Right atrium auricular region (tissue), 2 donors: ENCODE measurements at regions not wholly inside any gene's neighbourhood (a gene's known extent, or its start where the extent isn't known, plus 50 kb on each side); places are given as distances from the start of the nearest gene placed in this dataset.

Experiments
- DNase-seq: peaks from one replicate; pipeline ENCODE4 v3.0.0-alpha.2; 2019; ENCODE audit warnings: low spot score
- H3K27ac ChIP-seq, 2 donors: fragments of 200-600 bp; sonication (generic); 1 replicate in 1 of 2; 2 replicates in 1 of 2; pipeline ENCODE4 v1.5.1; 2016 to 2019
- H3K27me3 ChIP-seq, 2 donors: fragments of 200-600 bp; sonication (generic); one replicate each; pipeline versions ENCODE4 v1.5.1 to v1.6.0; 2017 to 2019
- H3K36me3 ChIP-seq: fragments of 200-600 bp; sonication (generic); one replicate; pipeline ENCODE4 v1.5.1; 2016
- H3K4me1 ChIP-seq, 2 donors: fragments of 200-600 bp; sonication (generic); one replicate each; pipeline versions ENCODE4 v1.5.1 to v1.6.0; 2017 to 2019
- H3K4me3 ChIP-seq, 2 donors: fragments of 200-600 bp; sonication (generic); 1 replicate in 1 of 2; 2 replicates in 1 of 2; pipeline ENCODE4 v1.5.1; 2017 to 2019; ENCODE audit warnings: mild to moderate bottlenecking in 1 of 2, moderate library complexity in 1 of 2
- H3K9me3 ChIP-seq, 2 donors: fragments of 200-600 bp; sonication (generic); one replicate each; pipeline ENCODE4 v1.5.1; 2019
- TF ChIP-seq, protein P1 (sequence below), 2 donors: fragments of 200-600 bp; sonication (generic); IDR thresholded peaks; one replicate each; pipeline ENCODE4 v1.5.1; 2019; ENCODE audit warnings: antibody characterized with exemption in 2 of 2

DNA sequence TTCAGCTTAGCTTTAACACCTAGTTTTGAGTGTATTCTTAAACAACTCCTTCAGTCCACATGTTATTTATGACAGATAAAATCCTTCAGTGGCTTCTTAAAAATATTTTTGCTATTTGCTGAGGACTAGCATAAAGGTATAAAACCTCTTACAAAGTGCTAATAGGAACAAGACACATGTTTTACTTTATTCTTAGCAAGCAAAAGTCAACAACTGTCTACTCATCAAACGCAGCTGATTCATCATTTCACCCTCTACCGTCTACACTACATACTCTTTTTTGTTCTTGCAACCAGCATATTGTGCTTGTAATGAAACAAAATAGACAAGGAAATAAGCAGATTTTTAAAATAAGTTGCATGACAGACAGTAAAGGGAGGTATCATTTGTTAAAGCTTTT, 319.7 kb downstream of the SNX13 start:
- no peaks in the 10 kb centered on the region for H3K36me3 ChIP-seq

DNA sequence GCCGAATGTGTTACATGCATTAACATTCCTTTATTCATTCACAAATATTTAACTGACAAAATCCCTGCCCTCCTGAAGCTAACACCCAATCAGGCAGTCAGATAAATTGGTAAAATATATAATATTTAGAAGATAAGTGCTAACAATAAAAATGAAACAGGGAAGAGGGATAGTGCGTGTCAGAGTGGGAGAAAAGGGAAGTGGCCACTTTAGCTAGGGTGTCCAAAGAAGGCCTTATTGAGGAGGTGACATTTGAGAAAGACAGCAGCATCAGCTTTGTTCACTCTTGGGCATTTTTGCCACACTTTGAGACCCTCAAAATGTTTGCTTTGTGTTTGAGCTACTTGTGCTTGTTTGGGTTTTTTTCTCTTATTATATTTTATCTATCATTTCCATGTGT, 317.8 kb downstream of the SNX13 start:
- H3K9me3 ChIP-seq = no peaks in the 10 kb centered on the region
- H3K27me3 ChIP-seq = no peaks in the 10 kb centered on the region
- TF ChIP-seq, protein P1, sequence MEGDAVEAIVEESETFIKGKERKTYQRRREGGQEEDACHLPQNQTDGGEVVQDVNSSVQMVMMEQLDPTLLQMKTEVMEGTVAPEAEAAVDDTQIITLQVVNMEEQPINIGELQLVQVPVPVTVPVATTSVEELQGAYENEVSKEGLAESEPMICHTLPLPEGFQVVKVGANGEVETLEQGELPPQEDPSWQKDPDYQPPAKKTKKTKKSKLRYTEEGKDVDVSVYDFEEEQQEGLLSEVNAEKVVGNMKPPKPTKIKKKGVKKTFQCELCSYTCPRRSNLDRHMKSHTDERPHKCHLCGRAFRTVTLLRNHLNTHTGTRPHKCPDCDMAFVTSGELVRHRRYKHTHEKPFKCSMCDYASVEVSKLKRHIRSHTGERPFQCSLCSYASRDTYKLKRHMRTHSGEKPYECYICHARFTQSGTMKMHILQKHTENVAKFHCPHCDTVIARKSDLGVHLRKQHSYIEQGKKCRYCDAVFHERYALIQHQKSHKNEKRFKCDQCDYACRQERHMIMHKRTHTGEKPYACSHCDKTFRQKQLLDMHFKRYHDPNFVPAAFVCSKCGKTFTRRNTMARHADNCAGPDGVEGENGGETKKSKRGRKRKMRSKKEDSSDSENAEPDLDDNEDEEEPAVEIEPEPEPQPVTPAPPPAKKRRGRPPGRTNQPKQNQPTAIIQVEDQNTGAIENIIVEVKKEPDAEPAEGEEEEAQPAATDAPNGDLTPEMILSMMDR (IDR thresholded peaks at IDR 0.05) = no peak
- H3K36me3 ChIP-seq = no peaks in the 10 kb centered on the region
- H3K4me1 ChIP-seq = no peaks in the 10 kb centered on the region
- no peak for DNase-seq
- no peak overlapping the region for H3K27ac ChIP-seq
- no peak overlapping the region for H3K4me3 ChIP-seq

More for the DNA sequence above, 319.7 kb downstream of the SNX13 start:
- Histone ChIP-seq H3K27me3 (no peaks in the 10 kb centered on the region), H3K9me3 (no peaks in the 10 kb centered on the region), H3K27ac (no peak overlapping the region), H3K4me3 (no peak overlapping the region), H3K4me1 (no peaks in the 10 kb centered on the region)
- TF ChIP-seq, protein P1 (IDR thresholded peaks at IDR 0.05) = no peak
- no peak for DNase-seq

DNA sequence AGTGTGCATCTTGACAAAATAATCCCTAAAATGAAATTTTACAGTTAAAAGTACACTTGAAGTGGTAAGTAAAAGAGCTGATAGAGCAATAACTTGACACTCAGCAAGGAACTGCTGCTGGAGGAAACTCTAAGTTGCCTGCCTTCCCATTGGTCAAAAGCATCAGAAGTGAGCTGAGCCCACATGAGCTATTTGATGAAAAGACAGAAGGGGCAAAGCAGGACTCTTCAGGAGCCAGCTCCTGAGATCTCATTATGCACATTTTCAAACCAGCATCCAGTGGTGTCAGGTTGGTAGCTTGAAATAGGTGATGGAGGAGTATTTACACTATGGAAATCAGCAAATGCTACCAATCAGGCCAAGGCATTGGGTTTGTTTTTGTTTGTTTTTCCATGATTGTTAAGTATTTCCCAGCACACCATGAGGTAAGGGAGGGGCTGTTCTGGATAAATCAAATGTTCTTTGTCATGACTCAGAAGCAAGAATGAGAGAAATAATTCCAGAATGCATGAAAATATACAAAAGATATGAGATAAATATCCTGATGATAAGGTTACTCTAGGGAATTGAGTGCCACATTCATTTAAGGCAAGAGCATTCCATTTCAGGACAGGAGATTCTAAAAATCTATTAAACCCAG, 316.6 kb downstream of the SNX13 start:
- TF ChIP-seq, protein P1 (IDR thresholded peaks at IDR 0.05) = no peak

DNA sequence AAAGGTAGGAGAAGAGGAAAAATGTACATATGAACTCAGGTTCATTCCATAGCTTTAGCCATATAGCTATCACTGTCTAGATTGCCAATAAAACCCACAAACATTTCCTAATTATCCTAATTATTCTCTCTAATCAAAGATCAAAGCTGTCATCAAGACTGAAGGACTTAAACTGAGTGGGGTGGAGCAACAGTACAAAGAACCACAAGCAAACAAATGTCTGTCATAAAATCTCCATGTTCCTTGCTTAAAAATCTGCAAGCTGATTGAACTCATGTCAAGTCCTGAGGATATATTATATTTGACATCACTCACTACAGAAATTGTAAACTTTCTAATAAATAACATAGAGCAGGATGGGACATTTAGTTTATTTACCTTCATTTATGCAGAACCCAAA, 315.9 kb downstream of the SNX13 start:
- no peak for DNase-seq
- Histone ChIP-seq H3K27ac (no peak overlapping the region), H3K27me3 (no peaks in the 10 kb centered on the region), H3K36me3 (no peaks in the 10 kb centered on the region), H3K4me1 (no peaks in the 10 kb centered on the region), H3K4me3 (no peak overlapping the region), H3K9me3 (no peaks in the 10 kb centered on the region)
- TF ChIP-seq, protein P1 (IDR thresholded peaks at IDR 0.05) = no peak

More for the DNA sequence above, 316.6 kb downstream of the SNX13 start:
- Histone ChIP-seq H3K27me3 (no peaks in the 10 kb centered on the region), H3K4me3 (no peak overlapping the region), H3K9me3 (no peaks in the 10 kb centered on the region), H3K36me3 (no peaks in the 10 kb centered on the region), H3K27ac (no peak overlapping the region), H3K4me1 (no peaks in the 10 kb centered on the region)
- no peak for DNase-seq

DNA sequence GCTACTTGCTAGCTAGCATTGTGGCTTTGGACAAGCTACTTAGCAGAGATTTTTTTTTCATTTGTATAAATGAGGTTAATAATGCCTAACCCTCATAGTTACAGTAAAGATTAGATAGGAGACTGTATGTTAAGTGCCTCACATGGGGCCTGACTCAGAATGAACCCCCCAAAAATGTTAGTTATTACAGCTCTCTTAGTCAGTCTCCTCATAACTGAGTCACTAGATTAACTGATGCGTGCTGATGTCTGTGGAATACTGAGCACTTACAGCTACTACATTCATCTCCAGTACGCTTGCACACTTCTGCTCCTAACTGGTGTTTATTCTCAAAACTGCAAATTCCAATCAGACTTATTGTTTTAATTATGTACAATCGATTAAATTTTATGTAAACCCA, 315.3 kb downstream of the SNX13 start:
- H3K9me3 ChIP-seq = no peaks in the 10 kb centered on the region
- H3K27ac ChIP-seq = no peak overlapping the region
- no peak for DNase-seq
- no peaks in the 10 kb centered on the region for H3K4me1 ChIP-seq
- no peaks in the 10 kb centered on the region for H3K27me3 ChIP-seq
- H3K4me3 ChIP-seq = no peak overlapping the region
- no peaks in the 10 kb centered on the region for H3K36me3 ChIP-seq
- TF ChIP-seq, protein P1 (IDR thresholded peaks at IDR 0.05) = no peak

DNA sequence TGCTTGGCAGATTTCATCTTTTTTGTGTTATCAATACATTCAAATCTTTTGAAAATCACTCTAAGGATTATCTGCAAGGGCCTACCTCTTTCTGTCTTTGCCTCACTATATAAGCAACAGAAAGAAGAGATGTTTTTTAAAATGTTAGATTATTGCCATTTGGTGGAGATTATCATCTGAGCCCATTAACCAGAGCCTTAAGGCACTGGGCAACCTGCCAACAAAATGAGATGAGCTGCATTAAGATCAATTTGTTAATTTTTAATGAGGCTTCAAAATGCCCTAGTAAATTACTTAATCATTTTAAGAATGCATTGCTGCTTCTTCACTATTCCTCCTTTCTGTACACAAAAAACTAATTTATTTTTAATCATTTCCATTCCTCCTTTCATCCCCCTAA, 314.1 kb downstream of the SNX13 start:
- Histone ChIP-seq H3K27ac (no peak overlapping the region), H3K9me3 (no peaks in the 10 kb centered on the region), H3K27me3 (no peaks in the 10 kb centered on the region), H3K4me3 (no peak overlapping the region), H3K36me3 (no peaks in the 10 kb centered on the region), H3K4me1 (no peaks in the 10 kb centered on the region)
- no peak for DNase-seq
- TF ChIP-seq, protein P1 (IDR thresholded peaks at IDR 0.05) = no peak
